GM12878 (cell line): ENCODE measurements at regions not wholly inside any gene's neighbourhood (a gene's known extent, or its start where the extent isn't known, plus 50 kb on each side); places are given as distances from the start of the nearest gene placed in this dataset.
A peak's percentile ranks its signal among the peaks of the same experiment; 100 is the strongest.
"Not testable (repeated sequence)": the region's sequence is repeated elsewhere in the genome, so short reads cannot be mapped to it uniquely, and the experiment has no call there.

Source experiments
- ATAC-seq: fragments of 200-7000 bp; cut with Tn5 transposase; 3 replicates; pipeline ENCODE4 v1.9.1; 2020; ENCODE audit warnings: mild to moderate bottlenecking, moderate library complexity
- BruUV-seq: library from RNA; stranded (reverse); fragments of 400-500 nt; replicated peaks from 2 replicates; lab custom pipeline; 2021; lab: Mats Ljungman, UMichigan
- CTCF ChIA-PET: fragments of 300-600 bp; sonication (Branson Sonifier 250); formaldehyde crosslinking; extraction: SDS; loops from one replicate; lab custom pipeline; 2021; ENCODE audit warnings: inconsistent platforms; lab: Yijun Ruan, JAX
- POLR2A ChIA-PET: fragments of 350-600 bp; formaldehyde crosslinking; extraction: SDS; loops from one replicate; lab custom pipeline; 2021; ENCODE audit warnings: inconsistent platforms; lab: Charles Lee
- RAD21 ChIA-PET: fragments of 300-600 bp; sonication (Branson Sonifier 250); formaldehyde crosslinking; loops from one replicate; lab custom pipeline; 2023; ENCODE audit warnings: antibody characterized with exemption; ENCODE audit not compliant: unreplicated experiment; lab: Charles Lee
- SMC1A ChIA-PET: fragments of 300-600 bp; sonication (Branson Sonifier 250); formaldehyde crosslinking; loops from one replicate; lab custom pipeline; 2023; ENCODE audit not compliant: unreplicated experiment, uncharacterized antibody; lab: Charles Lee
- DNase-seq: peaks from one replicate; pipeline ENCODE4 v3.0.0-alpha.2; 2011; ENCODE audit warnings: low read depth, low spot score
- FAIRE-seq: peaks from 3 replicates; lab custom pipeline; 2011; peaks lifted over from hg19 to GRCh38; lab: Jason Lieb, UNC
- H2AFZ ChIP-seq: 2 replicates; pipeline ENCODE4 v1.6.0; 2011; ENCODE audit warnings: low read depth, low read length, control low read depth; ENCODE audit not compliant: control insufficient read depth
- H3K27ac ChIP-seq: 2 replicates; pipeline ENCODE4 v1.5.1; 2011; ENCODE audit warnings: control low read depth; ENCODE audit not compliant: control insufficient read depth, insufficient read depth
- H3K27me3 ChIP-seq, 2 experiments: replicated peaks in 1 of 2; 2 replicates each; pipeline versions ENCODE4 v1.6.0 to v1.6.1; 2011; ENCODE audit warnings: low read length in 1 of 2; ENCODE audit not compliant: control insufficient read depth in 2 of 2, insufficient read depth in 2 of 2
- H3K36me3 ChIP-seq, 2 experiments: 2 replicates each; pipeline ENCODE4 v1.5.1; 2011; ENCODE audit warnings: low read length in 1 of 2; ENCODE audit not compliant: control insufficient read depth in 2 of 2, insufficient read depth in 2 of 2
- H3K4me1 ChIP-seq: 2 replicates; pipeline ENCODE4 v1.6.1; 2011; ENCODE audit warnings: mild to moderate bottlenecking, low read length, moderate library complexity, mixed read lengths; ENCODE audit not compliant: control insufficient read depth, insufficient read depth
- H3K4me2 ChIP-seq: 2 replicates; pipeline ENCODE4 v1.6.0; 2011; ENCODE audit warnings: control low read depth; ENCODE audit not compliant: control insufficient read depth, insufficient read depth
- H3K4me3 ChIP-seq: fragments of 200-600 bp; sonication (generic); 2 replicates; pipeline ENCODE4 v1.5.1; 2016
- H3K79me2 ChIP-seq: 2 replicates; pipeline ENCODE4 v1.6.0; 2011; ENCODE audit warnings: low read length; ENCODE audit not compliant: control insufficient read depth, insufficient read depth
- H3K9ac ChIP-seq: 2 replicates; pipeline ENCODE4 v1.8.0; 2011; ENCODE audit warnings: low read length, control low read depth, mixed read lengths; ENCODE audit not compliant: control insufficient read depth, insufficient read depth
- H3K9me3 ChIP-seq: replicated peaks from 3 replicates; pipeline ENCODE4 v1.5.1; 2011; ENCODE audit warnings: mild to moderate bottlenecking, low read length; ENCODE audit not compliant: control insufficient read depth, insufficient read depth
- H4K20me1 ChIP-seq: 2 replicates; pipeline ENCODE4 v1.6.0; 2011; ENCODE audit not compliant: control insufficient read depth, insufficient read depth
- BACH1 ChIP-seq: fragments of 450-650 bp; IDR thresholded peaks from 2 replicates; pipeline ENCODE4 v1.6.1; 2017; ENCODE audit warnings: mild to moderate bottlenecking, borderline replicate concordance
- BRCA1 ChIP-seq: IDR thresholded peaks from 2 replicates; pipeline ENCODE4 v1.6.1; 2011; ENCODE audit warnings: low read depth, low read length, improper control_type of control experiment
- CBFB ChIP-seq: IDR thresholded peaks from 2 replicates; pipeline ENCODE4 v1.6.1; 2016; ENCODE audit warnings: antibody characterized with exemption, low read depth
- CHD4 ChIP-seq: fragments of 200-600 bp; sonication (generic); IDR thresholded peaks from 2 replicates; pipeline ENCODE4 v1.6.1; 2016; ENCODE audit warnings: mild to moderate bottlenecking
- NFYB ChIP-seq: IDR thresholded peaks from 2 replicates; pipeline ENCODE4 v1.6.1; 2011; ENCODE audit warnings: low read depth, mild to moderate bottlenecking, low read length, improper control_type of control experiment, moderate library complexity; ENCODE audit not compliant: insufficient read depth
- PAX8 ChIP-seq: fragments of 450-650 bp; IDR thresholded peaks from 2 replicates; pipeline ENCODE4 v1.6.1; 2017; ENCODE audit warnings: mild to moderate bottlenecking, moderate library complexity
- POLR2AphosphoS5 ChIP-seq: IDR thresholded peaks from 2 replicates; pipeline ENCODE4 v1.6.1; 2011; ENCODE audit warnings: mild to moderate bottlenecking, low read length, inconsistent platforms
- RCOR1 ChIP-seq: conservative IDR thresholded peaks from 2 replicates; pipeline ENCODE4 v1.6.1; 2012; ENCODE audit warnings: low read depth, low read length, improper control_type of control experiment
- WGBS: methylation state at CpG from one replicate; pipeline ENCODE4 v1.1.6; 2016; ENCODE audit warnings: low lambda C conversion rate; ENCODE audit not compliant: insufficient replicate concordance, insufficient coverage; ENCODE audit errors: missing lambda C conversion rate; 5-methylcytosine and 5-hydroxymethylcytosine counted together
- in situ Hi-C: fragments of 300-500 bp; cut with MboI; formaldehyde crosslinking; loops from 9 replicates; pipeline ENCODE4 v1.14.3; 2018; ENCODE audit warnings: mixed read lengths
- intact Hi-C: fragments of 100-400 bp; cut with micrococcal nuclease; formaldehyde crosslinking; loops from one replicate; pipeline ENCODE4 v1.14.2; 2022; ENCODE audit not compliant: unreplicated experiment

GRCh38 chr10:29379208-29379607, 90.3 kb downstream of the LYZL1 start:
- BruUV-seq = no TSS peak
- RAD21 ChIA-PET = no interaction called here
- Histone ChIP-seq H3K4me3 (no peak overlapping the region), H2AFZ (no peak overlapping the region), H3K4me2 (no peak overlapping the region), H3K36me3 (no peaks in the 10 kb centered on the region), H4K20me1 (no peaks in the 10 kb centered on the region), H3K27me3 (peaks cover 0 to 2% of the 10 kb centered on the region in 2 experiments; a peak in 1 of 4 replicates)
- FAIRE-seq (no peak), ATAC-seq (peak; percentile 55), DNase-seq (no peak)
- POLR2A ChIA-PET = no interaction called here
- CTCF ChIA-PET = interaction anchor here (1.9 to 2.3 kb wide), 3 partner anchors 10 to 117 kb away, joined by 4 to 12 read pairs (median 12); no protein-coding TSS in a partner anchor
- SMC1A ChIA-PET = interaction anchor here (1.7 kb wide), 1 partner anchor 13 kb away, joined by 4 read pairs; no protein-coding TSS in a partner anchor
- WGBS = 20% methylated on average over 4 of the region's 4 CpGs
- in situ Hi-C loops = no loop called here
- TF ChIP-seq BACH1 = no peak
- TF ChIP-seq RCOR1 = no peak
- TF ChIP-seq CHD4 = no peak
- no peak for TF ChIP-seq BRCA1
- TF ChIP-seq POLR2AphosphoS5 = no peak
- no peak for TF ChIP-seq CBFB
- TF ChIP-seq NFYB = no peak
- no peak for TF ChIP-seq PAX8
- TF ChIP-seq, all 136 proteins: peak for 0
- Histone ChIP-seq H3K9ac (no peak overlapping the region), H3K79me2 (no peaks in the 10 kb centered on the region), H3K9me3 (no peaks in the 10 kb centered on the region), H3K4me1 (no peaks in the 10 kb centered on the region), H3K27ac (no peak overlapping the region)
- intact Hi-C loops = no loop called here

GRCh38 chr10:29379777-29380598, 91.1 kb downstream of the LYZL1 start:
- DNase-seq, H3K4me1 ChIP-seq, ATAC-seq, H3K36me3 ChIP-seq, H3K27me3 ChIP-seq, H3K9ac ChIP-seq, FAIRE-seq, H3K9me3 ChIP-seq, intact Hi-C loops, in situ Hi-C loops, H3K4me3 ChIP-seq, H3K27ac ChIP-seq, BruUV-seq, H4K20me1 ChIP-seq, POLR2A ChIA-PET, H3K79me2 ChIP-seq, H3K4me2 ChIP-seq, H2AFZ ChIP-seq: not testable (repeated sequence)
- ChIA-PET CTCF (interaction anchor here (1.2 to 1.9 kb wide), 2 partner anchors 13 to 117 kb away, joined by 3 to 4 read pairs; no protein-coding TSS in a partner anchor), SMC1A (interaction anchor here (1.7 kb wide), 1 partner anchor 12 kb away, joined by 4 read pairs; no protein-coding TSS in a partner anchor), RAD21 (interaction anchor here (1.1 kb wide), 1 partner anchor 10 kb away, joined by 3 read pairs; no protein-coding TSS in a partner anchor)
- 37% methylated on average over 16 of the region's 16 CpGs for WGBS

- WGBS = 28% methylated on average over 16 of the region's 16 CpGs
- H3K79me2 ChIP-seq, H3K27me3 ChIP-seq, H3K4me3 ChIP-seq, ATAC-seq, SMC1A ChIA-PET, intact Hi-C loops, H3K4me2 ChIP-seq, DNase-seq, H3K36me3 ChIP-seq, H2AFZ ChIP-seq, H3K4me1 ChIP-seq, in situ Hi-C loops, H4K20me1 ChIP-seq, H3K9me3 ChIP-seq, BruUV-seq, POLR2A ChIA-PET, H3K27ac ChIP-seq, H3K9ac ChIP-seq: not testable (repeated sequence)
- RAD21 ChIA-PET = interaction anchor here (1.1 kb wide), 1 partner anchor 9 kb away, joined by 3 read pairs; no protein-coding TSS in a partner anchor
- CTCF ChIA-PET = interaction anchor here (1.2 kb wide), 1 partner anchor 116 kb away, joined by 3 read pairs; no protein-coding TSS in a partner anchor
- peak; percentile 38 for FAIRE-seq
Observed at GRCh38 chr10:29380599-29381511, 92.0 kb downstream of the LYZL1 start.
